HG02610 (cell line): ENCODE measurements at regions not wholly inside any gene's neighbourhood (a gene's known extent, or its start where the extent isn't known, plus 50 kb on each side); places are given as distances from the start of the nearest gene placed in this dataset.

Experiments used
- ATAC-seq: cut with Tn5 transposase; IDR thresholded peaks from one replicate; pipeline ENCODE4 v1.9.1; 2021; ENCODE audit warnings: mild to moderate bottlenecking, moderate library complexity; ENCODE audit not compliant: unreplicated experiment

DNA sequence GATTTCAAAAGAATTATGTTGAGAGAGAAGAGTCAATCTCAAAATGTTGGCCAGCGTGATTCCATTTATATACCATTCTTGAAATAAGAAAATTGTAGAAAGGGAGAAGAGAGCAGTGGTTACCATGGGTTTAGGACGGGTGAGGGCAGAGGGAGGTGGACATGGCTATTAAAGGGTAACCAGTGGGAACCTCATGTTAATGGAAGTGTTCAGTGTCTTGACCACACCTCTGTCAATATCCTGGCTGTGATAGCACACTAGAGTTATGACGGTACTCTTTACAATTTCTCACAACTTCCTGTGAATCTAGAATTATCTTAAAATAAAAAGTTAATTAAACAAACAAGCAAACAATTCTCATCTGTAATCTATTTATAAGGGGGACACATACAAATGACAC lies 821.2 kb downstream of the VRK1 start:
- no peak for ATAC-seq

GRCh38 chr14:97618917-97619690 lies 821.9 kb downstream of the VRK1 start:
- ATAC-seq, result no peak

GRCh38 chr14:97620066-97620465 lies 822.9 kb downstream of the VRK1 start:
- ATAC-seq, result no peak

GRCh38 chr14:97624985-97625384 lies 827.8 kb downstream of the VRK1 start:
- ATAC-seq, result no peak

DNA sequence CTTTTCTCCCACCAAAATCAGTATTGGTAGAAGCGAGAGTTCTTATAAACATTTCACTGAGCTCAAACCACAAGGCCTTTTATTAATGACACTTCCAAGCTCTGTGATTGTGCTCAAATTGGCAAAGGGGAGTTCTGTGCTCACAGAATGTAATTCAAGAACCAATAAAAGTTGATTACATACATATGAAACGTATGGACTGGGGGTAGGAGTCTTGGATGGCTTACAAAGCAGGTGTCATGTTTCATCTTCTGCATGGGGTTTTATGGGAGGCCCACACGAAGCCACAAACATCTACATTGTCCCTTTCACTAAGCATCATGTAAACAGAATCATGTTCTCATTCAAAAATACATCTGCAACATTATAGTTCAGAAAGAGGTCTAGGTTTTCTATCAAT lies 828.3 kb downstream of the VRK1 start:
- no peak for ATAC-seq

DNA sequence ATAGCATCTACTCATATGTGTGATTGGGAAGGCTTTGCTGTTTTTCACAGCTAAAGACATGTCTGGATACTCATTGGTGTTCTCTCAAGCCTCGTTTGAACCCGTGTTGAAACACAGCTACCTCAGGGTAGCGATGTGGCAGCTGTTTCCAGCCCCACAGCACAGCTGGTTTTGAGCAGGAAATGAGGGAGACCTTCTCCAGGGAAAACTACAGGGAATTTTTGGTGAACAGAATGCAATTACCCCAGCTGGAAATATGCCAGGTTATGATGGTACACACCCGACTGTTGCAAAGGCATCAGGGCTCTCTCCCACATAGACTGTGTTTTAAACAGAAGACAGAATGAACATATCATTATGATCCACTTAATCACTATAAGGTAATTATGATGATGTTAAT lies 828.9 kb downstream of the VRK1 start:
- ATAC-seq, result no peak

- ATAC-seq, result no peak
Observed at GRCh38 chr14:97630249-97630648, 833.1 kb downstream of the VRK1 start.

- no peak for ATAC-seq
Observed at GRCh38 chr14:97633131-97633738, 836.1 kb downstream of the VRK1 start.

DNA sequence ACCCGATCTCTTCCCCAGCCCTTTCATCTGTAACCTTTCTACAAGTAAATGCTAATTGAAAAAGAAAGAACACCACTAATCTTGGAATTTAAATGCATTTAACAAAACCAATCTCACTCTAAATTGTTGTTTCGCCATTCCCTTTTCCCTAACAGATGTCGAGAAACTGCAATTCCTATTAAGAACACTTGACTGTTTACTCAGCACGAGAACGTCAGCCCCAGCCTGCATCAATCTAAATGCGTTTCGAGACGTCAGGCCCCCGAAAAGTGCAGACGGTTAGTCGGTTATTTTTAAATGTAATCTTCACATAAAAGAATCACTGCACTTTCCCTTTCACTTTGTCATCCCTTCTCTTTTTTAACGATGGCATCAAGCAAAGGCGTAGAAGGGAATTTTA lies 837.6 kb downstream of the VRK1 start:
- ATAC-seq, result no peak

DNA sequence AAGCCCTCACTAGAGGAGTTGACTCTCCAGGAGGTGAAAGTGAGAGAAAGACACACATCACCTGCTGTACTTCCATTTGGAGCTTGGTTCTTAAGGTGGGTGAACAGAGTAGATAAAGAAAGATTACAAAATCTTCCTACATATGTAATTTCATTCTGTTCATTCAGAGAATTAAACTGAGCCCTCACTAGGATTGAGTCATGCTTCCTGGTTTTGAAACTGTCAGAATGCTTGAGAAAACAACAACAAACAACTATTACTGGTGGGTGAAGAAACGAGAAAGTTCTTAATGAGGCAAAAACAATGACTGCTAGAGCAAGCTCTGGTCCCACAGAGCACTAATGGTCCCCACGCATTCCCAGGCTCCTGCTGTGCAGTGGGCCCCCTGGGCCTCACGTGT lies 841.7 kb downstream of the VRK1 start:
- no peak for ATAC-seq

DNA sequence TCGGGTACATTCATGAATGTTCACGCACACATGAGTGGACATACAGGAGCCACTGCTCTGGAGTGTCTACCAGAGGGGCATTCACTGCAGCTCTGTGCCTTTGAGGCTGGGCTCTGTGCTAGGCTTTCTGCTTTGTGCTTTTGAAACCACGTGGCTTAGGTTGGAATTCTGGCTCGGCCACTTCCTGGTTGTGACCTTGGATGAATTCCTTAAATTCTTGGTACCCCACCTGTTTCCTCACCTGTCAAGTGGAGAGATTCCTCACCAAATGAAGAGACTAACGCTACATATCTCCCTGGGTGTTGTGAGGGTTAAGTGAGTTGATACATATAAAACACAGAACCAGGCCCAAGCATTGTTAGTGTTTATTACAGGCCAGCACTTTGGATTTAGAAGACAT lies 842.8 kb downstream of the VRK1 start:
- ATAC-seq, result no peak

- no peak for ATAC-seq
Observed at GRCh38 chr14:97641827-97642226, 844.6 kb downstream of the VRK1 start.

DNA sequence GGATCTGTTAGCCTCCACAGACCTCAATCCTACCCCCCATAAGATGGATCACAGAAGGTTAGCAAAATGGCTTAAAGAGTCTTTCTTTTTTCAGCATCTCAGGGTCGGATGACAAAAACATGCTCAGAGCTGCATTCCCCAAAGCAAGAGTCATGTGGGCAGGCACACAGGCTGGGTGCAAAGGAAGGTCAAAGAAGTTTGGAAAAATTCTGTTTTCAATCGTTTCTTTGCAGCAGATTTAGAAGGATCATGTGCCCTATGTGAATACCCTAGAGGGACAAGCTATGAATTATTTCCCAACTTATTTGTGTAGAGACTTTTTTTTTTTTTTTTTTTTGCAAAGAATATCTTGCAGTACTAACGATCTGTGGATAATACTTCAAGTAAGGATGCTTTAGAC lies 845.4 kb downstream of the VRK1 start:
- no peak for ATAC-seq

DNA sequence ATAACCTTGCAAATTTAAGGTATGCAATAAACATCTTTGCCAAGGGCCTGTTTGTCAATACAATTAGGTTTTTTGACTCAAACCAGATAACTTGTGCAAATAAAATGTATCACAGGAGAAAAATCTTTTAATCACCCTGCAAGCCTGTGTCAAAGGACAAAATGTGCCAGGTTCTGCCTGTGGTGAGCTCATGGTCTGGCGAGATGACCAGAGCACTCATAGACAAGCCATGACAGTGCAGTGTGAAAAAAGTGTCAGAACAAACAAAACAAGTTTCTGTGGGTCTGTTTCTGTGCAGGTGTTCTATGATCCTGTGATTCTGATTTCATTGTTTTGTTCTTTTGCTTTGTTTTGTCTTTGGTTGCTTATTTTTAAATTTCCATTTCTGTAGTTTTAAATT lies 847.2 kb downstream of the VRK1 start:
- no peak for ATAC-seq

GRCh38 chr14:97649752-97650151 lies 852.6 kb downstream of the VRK1 start:
- ATAC-seq, result no peak

GRCh38 chr14:97655169-97655948 lies 858.2 kb downstream of the VRK1 start:
- no peak for ATAC-seq

- no peak for ATAC-seq
Observed at GRCh38 chr14:97657609-97658008, 860.4 kb downstream of the VRK1 start.

DNA sequence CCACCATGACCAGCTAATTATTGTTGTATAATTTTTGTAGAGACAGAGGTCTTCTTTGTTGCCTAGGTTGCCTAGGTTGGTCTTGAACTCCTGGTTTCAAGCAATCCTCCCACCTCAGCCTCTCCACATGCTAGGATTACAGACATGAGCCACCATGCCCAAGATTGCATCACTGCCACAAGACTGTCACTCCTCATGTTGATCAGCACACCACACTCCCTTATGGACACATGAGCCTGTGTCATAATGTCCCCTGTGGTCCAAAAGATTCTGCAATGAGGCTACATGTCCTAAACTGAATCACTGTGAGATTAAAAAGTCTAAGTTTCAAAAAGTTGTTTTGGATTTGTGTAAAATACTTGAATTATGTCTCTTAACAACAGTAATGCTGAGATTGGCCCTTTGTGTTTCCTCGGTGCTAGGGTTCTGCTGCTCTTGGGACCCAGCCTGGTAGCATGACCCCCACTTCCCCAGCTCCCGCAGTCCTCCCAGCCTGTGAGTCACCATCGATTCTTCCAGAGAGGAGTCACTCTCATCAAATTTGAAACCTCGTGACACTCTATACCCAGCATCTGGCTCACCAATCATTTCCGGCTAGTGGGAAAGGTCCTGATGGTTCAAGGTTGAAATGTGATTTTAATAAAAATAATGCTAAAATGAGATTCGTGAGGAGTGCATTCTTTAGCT lies 890.9 kb downstream of the VRK1 start:
- ATAC-seq, result no peak

- no peak for ATAC-seq
Observed at GRCh38 chr14:97688631-97689336, 891.6 kb downstream of the VRK1 start.

DNA sequence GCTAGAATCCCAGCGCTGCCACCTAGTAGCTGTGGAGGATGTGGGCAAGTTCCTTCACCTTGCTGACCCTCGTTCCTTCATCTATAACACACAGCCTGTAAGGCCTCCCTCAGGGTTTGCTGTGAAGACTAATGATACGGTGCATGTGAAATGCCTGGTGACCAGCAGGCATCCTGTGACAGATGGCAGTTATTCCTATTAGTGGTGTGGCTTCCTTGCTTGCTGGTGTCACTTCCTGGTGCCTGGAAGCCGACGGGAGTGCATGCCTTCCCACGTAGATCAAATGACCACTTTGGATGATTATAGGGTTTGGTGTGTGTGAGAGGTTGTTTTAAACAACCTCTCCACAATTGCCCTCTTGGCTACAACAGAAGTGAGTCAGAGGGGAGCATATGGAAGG lies 894.9 kb downstream of the VRK1 start:
- no peak for ATAC-seq

DNA sequence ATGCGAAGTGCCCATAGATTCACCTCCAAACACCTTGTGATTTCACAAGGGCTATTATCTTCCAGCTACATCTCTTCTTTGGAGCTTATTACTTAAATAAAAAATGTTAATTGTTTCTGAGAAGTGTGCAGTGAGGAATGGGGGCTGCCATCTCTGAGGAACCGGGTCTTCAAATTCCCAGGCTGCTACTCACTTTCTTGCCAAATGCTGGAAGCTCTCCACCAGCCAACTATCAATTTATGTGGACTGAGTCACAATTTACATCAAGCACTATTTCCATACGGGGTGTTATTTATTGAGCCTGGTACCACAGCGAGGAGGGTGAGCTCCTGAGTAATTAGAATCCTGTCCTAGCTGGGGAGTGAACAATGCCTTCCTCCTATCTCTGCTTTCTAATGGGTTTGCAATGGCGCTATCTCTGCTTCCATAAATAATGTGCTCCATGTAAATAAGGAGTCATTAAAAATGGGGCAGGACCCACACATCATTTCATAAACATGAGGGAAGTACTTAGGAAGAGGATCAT lies 898.3 kb downstream of the VRK1 start:
- no peak for ATAC-seq
